ENCODE measurements at regions not wholly inside any gene's neighbourhood (a gene's known extent, or its start where the extent isn't known, plus 50 kb on each side); places are given as distances from the start of the nearest gene placed in this dataset.

DNA sequence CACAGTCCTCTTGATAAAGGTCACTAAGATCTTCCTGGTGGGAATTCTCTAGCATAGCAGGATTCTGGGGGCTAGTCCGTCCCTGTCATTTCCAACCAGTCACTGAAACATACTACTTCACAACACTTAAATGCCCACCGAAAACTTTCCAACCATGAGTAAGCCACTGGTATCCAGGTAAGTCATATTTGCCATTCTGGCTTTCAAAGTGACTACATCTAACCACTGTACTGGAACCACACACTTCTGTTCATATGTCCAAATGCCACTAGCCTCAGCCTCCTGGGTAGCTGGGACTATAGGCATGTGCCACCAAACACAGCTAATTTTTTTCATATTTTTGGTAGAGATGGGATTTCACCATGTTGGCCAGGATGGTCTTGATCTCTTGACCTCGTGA lies 64.3 kb upstream of the VANGL1 start:
- DNase-seq, result no peak

DNA sequence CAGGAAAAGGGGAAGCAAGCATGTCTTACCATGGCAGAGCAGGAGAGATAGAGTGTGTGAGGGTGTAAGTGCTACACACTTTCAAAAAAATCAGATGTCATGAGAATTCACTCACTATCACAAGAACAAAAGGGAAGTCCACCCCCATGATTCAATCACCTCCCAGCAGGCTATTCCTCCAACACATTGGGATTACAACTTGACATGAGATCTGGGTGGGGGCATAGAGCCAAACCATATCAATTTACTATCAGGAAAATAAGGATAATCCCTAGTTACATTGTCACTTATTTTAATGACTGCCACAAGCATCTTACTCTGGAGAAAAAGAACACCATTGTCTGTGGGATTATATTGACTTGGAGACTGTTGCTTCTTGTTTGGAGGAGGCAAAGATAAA lies 66.1 kb upstream of the VANGL1 start:
- peak; percentile 7 for DNase-seq

DNA sequence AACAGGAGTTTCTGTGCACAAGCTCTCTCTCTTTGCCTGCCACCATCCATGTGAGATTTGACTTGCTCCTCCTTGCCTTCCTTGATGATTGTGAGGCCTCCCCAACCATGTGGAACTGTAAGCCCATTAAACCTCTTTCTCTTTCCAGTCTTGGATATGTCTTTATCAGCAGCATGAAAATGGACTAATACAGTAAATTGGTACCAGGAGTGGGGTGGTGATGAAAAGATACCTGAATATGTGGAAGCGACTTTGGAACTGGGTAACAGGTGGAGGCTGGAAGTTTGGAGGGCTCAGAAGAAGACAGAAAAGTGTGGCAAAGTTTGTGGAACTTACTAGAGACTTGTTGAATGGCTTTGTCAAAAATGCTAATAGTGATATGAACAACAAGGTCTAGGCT lies 69.1 kb upstream of the VANGL1 start:
- DNase-seq, result no peak

DNA sequence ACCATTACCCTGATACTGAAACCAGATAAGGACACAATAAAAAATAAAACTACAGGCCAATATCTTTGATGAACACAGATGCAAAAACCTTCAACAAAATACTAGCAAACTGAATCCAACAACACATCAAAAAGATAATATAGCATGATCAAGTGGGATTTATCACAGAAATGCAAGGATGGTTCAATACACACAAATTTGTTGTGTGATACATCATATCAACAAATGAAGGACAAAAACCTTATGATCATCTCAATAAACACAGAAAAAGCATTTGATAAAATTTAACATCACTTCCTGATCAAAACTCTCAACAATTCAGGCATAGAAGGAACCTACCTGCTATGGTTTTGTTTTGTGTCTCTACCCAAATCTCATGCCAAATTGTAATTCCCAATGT lies 74.3 kb upstream of the VANGL1 start:
- no peak for DNase-seq

GRCh38 chr1:115565791-115566190 lies 76.0 kb upstream of the VANGL1 start:
- DNase-seq, result no peak

DNA sequence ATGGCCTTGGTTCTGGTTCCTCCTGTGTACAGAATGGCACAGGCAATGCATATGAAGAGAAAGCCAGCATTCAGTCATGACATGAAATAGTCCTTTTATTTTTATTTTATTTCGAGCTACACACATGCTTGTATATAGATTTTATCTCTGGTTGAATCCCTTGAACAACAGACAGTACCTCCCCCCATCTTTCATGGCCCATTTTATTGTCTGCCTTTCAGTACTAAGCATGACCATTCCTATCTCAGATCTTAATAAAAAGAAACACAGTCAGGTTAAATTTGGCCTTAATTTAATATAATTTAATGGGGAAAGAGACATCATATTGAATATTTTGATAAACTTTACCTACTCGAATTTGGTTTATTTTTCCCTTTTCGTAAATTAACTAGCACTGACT lies 76.4 kb upstream of the VANGL1 start:
- no peak for DNase-seq

- DNase-seq, result no peak
These were observed 77.6 kb upstream of the VANGL1 start for GRCh38 chr1:115564201-115564600.

- no peak for DNase-seq
These were observed 81.7 kb upstream of the VANGL1 start for GRCh38 chr1:115560027-115560426.

DNA sequence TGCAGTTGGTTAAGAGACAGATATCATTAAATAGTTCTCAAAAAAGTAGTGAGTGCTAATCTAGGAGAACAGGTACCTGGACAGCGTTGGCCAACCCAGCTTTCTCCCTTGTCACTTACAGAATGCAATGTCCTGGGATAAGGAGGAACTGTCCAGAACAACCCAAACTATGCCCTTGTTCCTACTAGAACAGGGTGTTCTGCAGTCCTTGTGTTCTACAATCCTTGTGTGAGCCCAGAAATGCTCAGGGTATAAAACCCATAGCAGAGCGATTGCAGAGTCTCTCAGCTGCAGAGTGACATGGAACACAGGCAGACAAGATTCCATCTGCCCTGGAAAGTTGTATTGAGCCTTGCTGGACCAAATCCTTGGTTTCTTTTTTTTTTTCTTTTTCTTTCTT lies 83.5 kb upstream of the VANGL1 start:
- no peak for DNase-seq

GRCh38 chr1:115557715-115558114 lies 84.1 kb upstream of the VANGL1 start:
- DNase-seq, result no peak

DNA sequence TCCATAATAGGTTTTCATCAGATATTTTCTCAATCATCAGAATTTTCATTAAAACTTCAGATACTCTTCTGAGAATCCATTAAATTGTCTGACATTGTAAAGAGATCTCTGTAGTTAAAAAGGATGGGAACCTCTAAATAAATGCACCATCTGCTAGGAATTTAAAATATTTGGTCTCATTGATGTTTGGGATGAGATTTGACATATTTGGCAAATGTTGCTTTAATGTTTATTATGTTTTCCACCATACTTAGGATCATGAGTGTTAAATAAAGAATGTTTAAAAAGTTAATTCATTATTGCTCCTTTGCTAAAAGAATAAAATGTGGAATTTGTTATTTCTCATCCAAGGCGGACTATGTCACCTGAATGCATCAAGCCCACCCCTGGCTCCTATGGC lies 85.5 kb upstream of the VANGL1 start:
- no peak for DNase-seq

GRCh38 chr1:115555446-115555845 lies 86.3 kb upstream of the VANGL1 start:
- DNase-seq, result no peak

- DNase-seq, result no peak
These were observed 94.1 kb upstream of the VANGL1 start for GRCh38 chr1:115547696-115548095.

GRCh38 chr1:115546846-115547245 lies 94.9 kb upstream of the VANGL1 start:
- no peak for DNase-seq

DNA sequence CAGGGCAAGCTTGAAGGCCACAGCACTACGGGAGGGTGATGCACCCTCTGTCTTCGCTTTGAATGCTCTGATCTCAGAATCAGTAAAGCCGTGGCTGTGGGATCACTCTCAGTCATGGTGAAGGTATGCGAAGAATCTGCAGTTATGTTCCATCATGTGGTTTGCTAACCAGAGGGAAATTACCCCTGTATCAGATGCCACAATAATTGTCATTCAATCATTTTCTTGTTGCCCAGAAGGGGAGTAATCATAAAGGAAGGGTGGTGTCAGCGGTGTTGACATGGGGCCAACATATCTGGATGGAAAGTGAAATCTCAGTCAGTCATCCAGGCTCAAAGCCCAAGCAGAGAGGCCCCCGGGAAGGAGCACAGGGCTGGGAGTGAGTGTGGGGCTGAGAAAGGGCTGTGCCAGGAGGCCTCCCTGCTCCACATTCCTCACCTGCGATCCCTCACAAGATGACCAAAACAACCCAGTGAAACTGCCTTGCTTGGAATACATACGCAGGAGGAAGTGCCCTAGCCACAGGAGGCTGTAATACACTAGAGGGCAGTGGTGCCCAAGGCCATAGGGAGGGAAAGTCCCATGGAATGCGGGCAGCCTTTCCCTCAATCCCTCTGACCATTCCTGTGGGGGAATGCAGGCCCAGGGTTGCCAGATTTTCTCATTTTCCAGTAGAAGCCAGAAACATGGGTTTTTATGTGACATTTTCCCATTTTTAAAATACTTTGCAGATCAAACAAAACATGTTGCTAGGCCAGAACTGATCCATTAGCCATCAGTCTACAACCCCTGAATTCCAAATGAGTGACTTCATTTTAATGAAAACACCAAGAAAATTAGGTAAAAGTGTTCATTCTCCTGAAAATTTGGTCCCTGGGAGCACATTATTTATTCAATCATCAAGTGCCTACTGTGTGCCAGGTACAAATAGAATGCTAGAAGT lies 95.7 kb upstream of the VANGL1 start:
- DNase-seq, result peak; percentile 15

DNA sequence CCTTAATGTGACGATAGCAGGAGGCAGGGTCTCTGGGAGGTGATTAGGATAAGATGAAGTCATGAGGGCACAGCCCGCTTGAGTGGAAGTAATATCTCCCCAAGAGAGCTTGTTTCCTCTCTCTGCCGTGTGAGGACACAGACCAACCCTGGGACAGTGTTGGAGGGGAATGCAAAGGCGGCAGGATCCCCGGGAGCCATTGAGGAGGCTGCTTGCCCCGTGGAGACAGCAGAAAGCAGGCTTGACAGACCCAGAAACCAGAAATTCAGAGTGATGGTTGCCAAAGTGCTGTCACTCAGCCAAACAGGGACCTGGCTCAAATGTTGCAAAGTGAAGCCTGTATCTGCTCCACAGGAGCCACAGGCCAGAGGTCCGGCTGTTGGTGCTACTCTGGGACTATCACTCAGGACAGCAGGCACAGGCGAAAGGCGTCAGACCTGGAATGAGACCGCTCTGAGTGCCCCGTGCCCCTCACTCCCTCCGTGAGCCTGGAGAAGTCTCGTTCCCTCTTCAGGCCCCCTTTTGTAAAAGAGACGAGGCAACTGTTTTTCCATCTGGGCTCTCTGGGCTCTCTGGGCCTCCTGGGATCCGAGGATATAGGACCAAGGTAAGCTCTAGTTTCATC lies 96.6 kb upstream of the VANGL1 start:
- no peak for DNase-seq

- peak; percentile 18 for DNase-seq
These were observed 97.6 kb upstream of the VANGL1 start for GRCh38 chr1:115544131-115544530.

DNA sequence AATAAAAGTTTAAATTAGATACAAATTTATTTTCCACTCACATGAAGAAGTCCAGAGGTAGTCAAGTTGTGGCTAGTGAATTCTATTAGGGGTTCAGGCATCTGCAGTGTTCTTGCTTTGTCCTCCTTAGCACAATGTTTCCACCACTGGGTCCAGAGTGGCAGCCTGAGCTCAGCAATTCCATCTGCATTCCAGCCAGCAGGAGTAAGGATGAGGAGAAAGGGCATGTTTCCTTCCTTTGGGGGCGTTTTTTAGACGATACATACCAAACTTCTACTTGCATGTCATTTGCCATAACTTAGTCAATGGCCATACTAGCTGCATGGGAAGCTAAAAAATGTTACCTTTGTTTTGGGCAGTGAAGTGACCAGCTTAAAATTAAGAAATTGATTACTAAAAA lies 98.5 kb upstream of the VANGL1 start:
- DNase-seq, result no peak

GRCh38 chr1:115539736-115540135 lies 102.0 kb upstream of the VANGL1 start:
- DNase-seq, result no peak

DNA sequence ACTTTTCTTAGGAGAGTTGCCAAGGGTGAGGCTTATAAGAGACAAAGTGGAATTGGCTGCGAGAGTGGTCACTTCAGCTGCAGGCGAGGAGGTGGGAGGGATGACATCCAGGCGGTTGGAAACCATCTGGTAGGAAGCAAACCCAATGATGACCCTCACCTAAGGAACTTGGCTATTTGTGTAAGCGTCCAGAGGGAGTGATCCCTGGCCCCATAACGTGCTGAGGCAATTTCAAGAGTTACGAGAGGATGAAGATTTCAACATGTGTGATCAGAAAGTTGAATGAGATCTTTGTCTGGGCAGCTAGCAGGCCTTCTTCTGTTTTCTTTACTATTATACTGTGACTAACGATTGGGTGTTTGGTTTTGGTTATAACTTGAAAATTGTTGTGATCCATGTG lies 102.7 kb upstream of the VANGL1 start:
- DNase-seq, result no peak

DNA sequence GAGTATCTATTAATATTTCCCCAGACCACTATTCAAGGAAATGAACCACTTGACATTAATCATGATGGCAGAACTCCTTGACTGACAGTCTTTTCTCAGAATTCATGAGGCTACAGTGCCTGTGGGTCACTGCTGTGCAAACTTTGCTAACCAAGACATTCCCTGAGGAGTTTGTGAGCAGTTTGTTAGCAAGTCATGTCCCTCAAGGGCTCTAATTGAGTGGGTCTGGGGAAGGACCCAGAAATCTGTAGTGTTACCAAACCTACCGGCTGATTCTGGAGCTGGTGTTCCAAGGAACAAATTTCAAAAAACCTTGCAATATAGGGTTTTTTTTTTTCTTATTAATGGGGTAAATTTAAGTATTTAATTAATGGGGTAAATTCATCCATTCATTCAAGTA lies 103.2 kb upstream of the VANGL1 start:
- DNase-seq, result no peak

GRCh38 chr1:115537415-115537814 lies 104.4 kb upstream of the VANGL1 start:
- no peak for DNase-seq

DNA sequence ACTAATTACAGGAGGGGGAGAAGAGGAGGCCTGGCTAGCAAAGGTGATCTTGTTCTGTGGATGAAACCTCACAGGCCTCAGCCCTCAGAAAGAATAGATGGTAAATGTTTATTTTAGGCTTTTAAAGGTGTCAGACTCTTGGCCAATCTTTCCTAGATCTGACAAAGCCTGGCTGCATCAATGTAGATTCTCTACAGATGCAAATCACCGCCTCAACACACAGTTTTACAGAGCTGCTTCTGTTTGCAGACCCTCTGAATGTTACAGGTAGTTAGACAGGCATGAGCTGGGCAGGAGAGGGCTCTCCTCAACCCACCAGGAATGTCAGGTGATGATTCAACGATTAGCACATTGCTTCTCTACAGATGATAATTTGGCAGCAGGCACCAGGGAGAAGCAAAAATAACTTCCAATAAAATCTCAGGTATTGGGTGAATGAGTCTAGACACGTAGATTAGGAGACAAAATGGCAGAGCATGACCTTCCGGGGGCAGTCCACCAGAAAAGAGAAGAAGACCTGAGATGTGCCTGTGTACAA lies 105.4 kb upstream of the VANGL1 start:
- DNase-seq, result no peak

GRCh38 chr1:115534106-115534505 lies 107.7 kb upstream of the VANGL1 start:
- DNase-seq, result no peak

Measured in OCI-M1 (cell line).